PC-3 (cell line): ENCODE measurements at regions not wholly inside any gene's neighbourhood (a gene's known extent, or its start where the extent isn't known, plus 50 kb on each side); places are given as distances from the start of the nearest gene placed in this dataset.

Source experiments
- CTCF ChIP-seq: fragments of 300-600 bp; sonication (generic); conservative IDR thresholded peaks from 2 replicates; pipeline ENCODE4 v1.5.1; 2017; ENCODE audit warnings: antibody characterized with exemption, low read depth, mild to moderate bottlenecking, low read length
- EZH2phosphoT487 ChIP-seq: fragments of 300-600 bp; sonication (generic); IDR thresholded peaks from 2 replicates; pipeline ENCODE4 v1.6.1; 2018; ENCODE audit warnings: mild to moderate bottlenecking, antibody characterized with exemption, low read length, borderline replicate concordance

GRCh38 chrX:42628471-42628870 lies 149.5 kb downstream of the PPP1R2C start:
- TF ChIP-seq CTCF (no peak), EZH2phosphoT487 (no peak)
